HepG2 (cell line): ENCODE measurements at regions not wholly inside any gene's neighbourhood (a gene's known extent, or its start where the extent isn't known, plus 50 kb on each side); places are given as distances from the start of the nearest gene placed in this dataset.

Experiments used
- ATAC-seq: fragments of 200-7000 bp; cut with Tn5 transposase; 3 replicates; pipeline ENCODE4 v1.9.1; 2020; ENCODE audit warnings: mild to moderate bottlenecking, moderate library complexity
- BruUV-seq: library from RNA; stranded (reverse); fragments of 400-500 nt; replicated peaks from 2 replicates; lab custom pipeline; 2021; lab: Mats Ljungman, UMichigan
- CTCF ChIA-PET: fragments of 300-600 bp; formaldehyde crosslinking; extraction: SDS; loops from one replicate; lab custom pipeline; 2021; ENCODE audit warnings: low total read pairs, inconsistent platforms, low intra/inter-chr PET ratio; lab: Yijun Ruan, JAX
- POLR2A ChIA-PET: fragments of 350-600 bp; sonication (Branson Sonifier 250); formaldehyde crosslinking; loops from one replicate; lab custom pipeline; 2020; ENCODE audit warnings: antibody characterized with exemption, inconsistent platforms; lab: Yijun Ruan, JAX
- DNase-seq: peaks from one replicate; pipeline ENCODE4 v3.0.0-alpha.2; 2015; ENCODE audit warnings: low spot score
- FAIRE-seq: peaks from 3 replicates; lab custom pipeline; 2011; peaks lifted over from hg19 to GRCh38; lab: Jason Lieb, UNC
- H2AFZ ChIP-seq: one replicate; pipeline ENCODE4 v1.6.1; 2011; ENCODE audit warnings: low read length, inconsistent platforms
- H3K27ac ChIP-seq: fragments of 300-600 bp; 3 replicates; pipeline ENCODE4 v1.8.0; 2011; ENCODE audit warnings: mixed run types, mild to moderate bottlenecking, mixed read lengths, low read length, inconsistent platforms; ENCODE audit not compliant: insufficient read depth; ENCODE audit errors: extremely low read length
- H3K27me3 ChIP-seq, 2 experiments: fragments of 200-600 bp in 1 of 2; 2 replicates in 1 of 2; 3 replicates in 1 of 2; pipeline versions ENCODE4 v1.6.0 to v1.8.0; 2011; ENCODE audit warnings: low read length in 2 of 2, mild to moderate bottlenecking in 2 of 2, moderate library complexity in 2 of 2, inconsistent platforms in 1 of 2; ENCODE audit not compliant: insufficient read depth in 2 of 2, control insufficient read depth in 1 of 2
- H3K36me3 ChIP-seq, 2 experiments: fragments of 200-600 bp in 1 of 2; replicated peaks in 1 of 2; 2 replicates in 1 of 2; 3 replicates in 1 of 2; pipeline versions ENCODE4 v1.5.1 to v1.8.0; 2011; ENCODE audit warnings: low read length in 2 of 2, inconsistent platforms in 1 of 2; ENCODE audit not compliant: insufficient read depth in 2 of 2, control insufficient read depth in 1 of 2
- H3K4me1 ChIP-seq: 2 replicates; pipeline ENCODE4 v1.5.1; 2012; ENCODE audit warnings: low read length, inconsistent platforms; ENCODE audit not compliant: insufficient read depth
- H3K4me2 ChIP-seq: 2 replicates; pipeline ENCODE4 v1.6.0; 2011; ENCODE audit warnings: low read depth, low read length, inconsistent platforms
- H3K4me3 ChIP-seq, 3 experiments: fragments of 200-600 bp in 1 of 3; sonication (generic), shearing (Covaris generic) in 1 of 3; replicated peaks in 1 of 3; 2 replicates each; pipeline ENCODE4 v1.5.1; 2011 to 2016; ENCODE audit warnings: low read length in 3 of 3, inconsistent platforms in 2 of 3, low read depth in 2 of 3, mild to moderate bottlenecking in 2 of 3, control low read depth in 1 of 3, mixed read lengths in 1 of 3; ENCODE audit not compliant: insufficient read depth in 1 of 3
- H3K79me2 ChIP-seq: one replicate; pipeline ENCODE4 v1.6.1; 2011; ENCODE audit warnings: low read length, inconsistent platforms; ENCODE audit not compliant: insufficient read depth
- H3K9ac ChIP-seq: 2 replicates; pipeline ENCODE4 v1.6.0; 2011; ENCODE audit warnings: mild to moderate bottlenecking, low read depth, low read length, inconsistent platforms; ENCODE audit not compliant: insufficient read depth
- H3K9me3 ChIP-seq: 2 replicates; pipeline ENCODE4 v1.5.1; 2012; ENCODE audit warnings: mild to moderate bottlenecking, low read length
- H4K20me1 ChIP-seq: 2 replicates; pipeline ENCODE4 v1.6.0; 2011; ENCODE audit warnings: inconsistent platforms, mild to moderate bottlenecking, low read length, moderate library complexity; ENCODE audit not compliant: insufficient read depth
- CC2D1A ChIP-seq: sonication (generic); formaldehyde crosslinking; IDR thresholded peaks from 2 replicates; pipeline ENCODE4 v1.8.1; 2023; ENCODE audit warnings: mild to moderate bottlenecking, missing genetic modification reagents
- CHCHD3 ChIP-seq: sonication (generic); formaldehyde crosslinking; IDR thresholded peaks from 2 replicates; pipeline ENCODE4 v1.8.0; 2022; ENCODE audit warnings: mild to moderate bottlenecking, missing genetic modification reagents, moderate library complexity
- GATA4 ChIP-seq: sonication (generic); IDR thresholded peaks from 2 replicates; pipeline ENCODE4 v1.6.1; 2016; ENCODE audit warnings: antibody characterized with exemption, low read depth, borderline replicate concordance
- HNRNPK ChIP-seq: fragments of 200-400 bp; formaldehyde crosslinking; IDR thresholded peaks from 2 replicates; pipeline ENCODE4 v1.6.1; 2018; ENCODE audit warnings: low read length, low read depth, moderate library complexity, mild to moderate bottlenecking; ENCODE audit not compliant: poor library complexity, severe bottlenecking
- ZNF12 ChIP-seq: sonication (generic); formaldehyde crosslinking; IDR thresholded peaks from 2 replicates; pipeline ENCODE4 v1.5.0; 2020; ENCODE audit warnings: missing genetic modification reagents
- ZNF761 ChIP-seq: sonication (generic); formaldehyde crosslinking; conservative IDR thresholded peaks from 2 replicates; pipeline ENCODE4 v1.4.0; 2020; ENCODE audit warnings: mild to moderate bottlenecking, missing genetic modification reagents
- ZNF782 ChIP-seq: sonication (generic); formaldehyde crosslinking; IDR thresholded peaks from 2 replicates; pipeline ENCODE4 v1.4.0; 2020; ENCODE audit warnings: missing genetic modification reagents, mild to moderate bottlenecking, borderline replicate concordance
- WGBS: methylation state at CpG from one replicate; pipeline ENCODE4 v1.1.6; 2017; ENCODE audit warnings: low lambda C conversion rate; 5-methylcytosine and 5-hydroxymethylcytosine counted together
- in situ Hi-C: cut with HindIII; loops from 2 replicates; pipeline ENCODE4 v1.10.0; 2017; ENCODE audit warnings: low pct_unique_long_range_greater_than_20kb; ENCODE audit not compliant: extremely low pct_ligation_motif_present
- intact Hi-C: fragments of 100-400 bp; cut with micrococcal nuclease; formaldehyde crosslinking; loops from one replicate; pipeline ENCODE4 v1.10.0; 2022; ENCODE audit not compliant: unreplicated experiment
- TF ChIP-seq, protein P1 (sequence below): IDR thresholded peaks from 2 replicates; pipeline ENCODE4 v1.6.1; 2016; ENCODE audit warnings: missing compliant biosample characterization, missing genetic modification reagents, borderline replicate concordance

DNA sequence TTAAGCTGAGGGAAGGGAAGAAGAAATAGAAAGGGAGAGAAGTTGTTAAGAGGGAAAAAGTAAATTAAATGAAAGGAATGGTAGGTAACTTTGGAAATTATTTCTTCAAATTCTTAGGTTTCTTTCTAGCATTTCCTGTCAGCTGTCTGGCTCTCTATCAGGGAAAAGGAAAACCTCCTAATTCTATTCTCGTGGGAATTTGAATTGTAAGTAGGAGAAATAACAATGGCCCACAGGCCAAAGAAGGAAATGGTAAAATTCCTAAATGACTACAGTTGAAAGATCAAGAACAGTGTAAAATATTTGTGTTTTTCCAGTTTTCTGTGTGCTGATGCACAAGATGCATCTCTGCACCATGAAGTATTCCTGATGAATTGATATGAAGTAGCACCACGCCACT, 173.0 kb downstream of the IBTK start (continued):
- TF ChIP-seq ZNF782 (CRISPR knock-in tag), result no peak
- no peak for TF ChIP-seq ZNF12
- TF ChIP-seq HNRNPK, result no peak
- TF ChIP-seq GATA4, result no peak
- TF ChIP-seq, protein P1, sequence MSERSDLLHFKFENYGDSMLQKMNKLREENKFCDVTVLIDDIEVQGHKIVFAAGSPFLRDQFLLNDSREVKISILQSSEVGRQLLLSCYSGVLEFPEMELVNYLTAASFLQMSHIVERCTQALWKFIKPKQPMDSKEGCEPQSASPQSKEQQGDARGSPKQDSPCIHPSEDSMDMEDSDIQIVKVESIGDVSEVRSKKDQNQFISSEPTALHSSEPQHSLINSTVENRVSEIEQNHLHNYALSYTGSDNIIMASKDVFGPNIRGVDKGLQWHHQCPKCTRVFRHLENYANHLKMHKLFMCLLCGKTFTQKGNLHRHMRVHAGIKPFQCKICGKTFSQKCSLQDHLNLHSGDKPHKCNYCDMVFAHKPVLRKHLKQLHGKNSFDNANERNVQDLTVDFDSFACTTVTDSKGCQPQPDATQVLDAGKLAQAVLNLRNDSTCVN, result no peak

DNA sequence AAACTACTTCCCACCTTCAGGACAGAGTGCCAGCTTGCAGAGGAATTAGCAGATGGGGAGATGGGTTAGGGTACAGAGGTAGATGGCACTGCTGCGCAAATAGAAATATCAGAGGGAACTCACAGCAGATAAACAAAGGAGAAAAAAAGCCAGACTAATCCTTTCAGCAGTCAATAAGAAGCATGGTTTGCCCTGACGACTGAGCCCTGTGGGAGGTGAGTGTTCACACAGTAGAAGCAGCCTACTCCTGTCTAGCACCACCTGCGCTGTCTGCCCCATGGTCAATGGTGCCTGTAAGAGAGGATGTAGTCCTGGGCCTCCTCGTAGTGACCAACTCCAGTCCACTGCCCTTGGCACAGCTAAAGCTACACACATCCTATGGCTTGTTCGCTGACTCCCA, 174.1 kb downstream of the IBTK start:
- Histone ChIP-seq H3K27me3 (no peaks in the 10 kb centered on the region), H3K4me2 (no peak overlapping the region), H3K27ac (no peak overlapping the region), H3K9ac (no peak overlapping the region), H3K9me3 (no peaks in the 10 kb centered on the region), H3K79me2 (no peaks in the 10 kb centered on the region), H3K4me1 (peaks cover 26% of the 10 kb centered on the region), H3K4me3 (no peak overlapping the region), H3K36me3 (no peaks in the 10 kb centered on the region), H4K20me1 (no peaks in the 10 kb centered on the region), H2AFZ (peak overlapping the region; percentile 0)
- ATAC-seq, result peak; percentile 46; the same call in 2 of the 3 replicates
- ChIA-PET CTCF (no interaction called here), POLR2A (no interaction called here)
- intact Hi-C loops, result no loop called here
- 82% methylated on average over 5 of the region's 5 CpGs for WGBS
- no peak for DNase-seq
- BruUV-seq, result no TSS peak
- FAIRE-seq, result no peak
- in situ Hi-C loops, result no loop called here
- no peak for TF ChIP-seq CC2D1A
- TF ChIP-seq ZNF761 (CRISPR knock-in tag), result no peak
- TF ChIP-seq CHCHD3 (CRISPR knock-in tag), result no peak
